Activated CD8-positive, alpha-beta memory T cell treated with anti-CD3 and anti-CD28 coated beads for 4 hours (primary cell): ENCODE measurements at regions not wholly inside any gene's neighbourhood (a gene's known extent, or its start where the extent isn't known, plus 50 kb on each side); places are given as distances from the start of the nearest gene placed in this dataset.

Experiments
- DNase-seq, 2 donors: peaks; one replicate each; pipeline ENCODE4 v3.0.0-alpha.2; 2020; ENCODE audit warnings: low read depth in 2 of 2

- DNase-seq = no peak
These were observed 500.1 kb downstream of the BRD1 start for GRCh38 chr22:49327411-49328117.

- no peak for DNase-seq
These were observed 501.1 kb downstream of the BRD1 start for GRCh38 chr22:49326558-49326957.

- no peak for DNase-seq
These were observed 501.9 kb downstream of the BRD1 start for GRCh38 chr22:49325531-49326395.

- DNase-seq = no peak
These were observed 502.9 kb downstream of the BRD1 start for GRCh38 chr22:49324527-49325491.

- no peak for DNase-seq
These were observed 503.8 kb downstream of the BRD1 start for GRCh38 chr22:49323751-49324415.

- DNase-seq = no peak
These were observed 504.6 kb downstream of the BRD1 start for GRCh38 chr22:49322861-49323622.

GRCh38 chr22:49322231-49322630 is 505.4 kb downstream of the BRD1 start:
- DNase-seq = no peak

- no peak for DNase-seq
These were observed 506.1 kb downstream of the BRD1 start for GRCh38 chr22:49321477-49322055.

GRCh38 chr22:49320714-49321476 is 506.8 kb downstream of the BRD1 start:
- DNase-seq = no peak

- DNase-seq = no peak
These were observed 510.3 kb downstream of the BRD1 start for GRCh38 chr22:49317369-49317768.

- no peak for DNase-seq
These were observed 515.1 kb downstream of the BRD1 start for GRCh38 chr22:49312601-49313000.

- DNase-seq = no peak
These were observed 517.3 kb downstream of the BRD1 start for GRCh38 chr22:49310354-49310753.

GRCh38 chr22:49308300-49308699 is 519.4 kb downstream of the BRD1 start:
- DNase-seq = no peak

- DNase-seq = no peak
These were observed 519.8 kb downstream of the BRD1 start for GRCh38 chr22:49307870-49308269.

GRCh38 chr22:49307481-49307830 is 520.2 kb downstream of the BRD1 start:
- DNase-seq = no peak

- no peak for DNase-seq
These were observed 520.8 kb downstream of the BRD1 start for GRCh38 chr22:49306632-49307480.

- no peak for DNase-seq
These were observed 521.6 kb downstream of the BRD1 start for GRCh38 chr22:49305966-49306631.
